GM13977 (cell line): ENCODE measurements at regions not wholly inside any gene's neighbourhood (a gene's known extent, or its start where the extent isn't known, plus 50 kb on each side); places are given as distances from the start of the nearest gene placed in this dataset.

Experiments
- DNase-seq: peaks from one replicate; pipeline ENCODE4 v3.0.0; 2012; ENCODE audit warnings: low spot score
- CTCF ChIP-seq: IDR thresholded peaks from 2 replicates; pipeline ENCODE4 v1.5.1; 2012; ENCODE audit warnings: mild to moderate bottlenecking, control low read depth; ENCODE audit not compliant: insufficient read depth; ENCODE audit errors: extremely low read depth, missing control alignments
- in situ Hi-C: fragments of 300-500 bp; cut with MboI; formaldehyde crosslinking; loops from one replicate; pipeline ENCODE4 v1.12.0; 2022; ENCODE audit warnings: low sequenced_read_pairs, low pct_unique_long_range_greater_than_20kb, mixed read lengths, inconsistent platforms; ENCODE audit not compliant: unreplicated experiment

- in situ Hi-C loops = no loop called here
- DNase-seq = no peak
- no peak for TF ChIP-seq CTCF
Measured at GRCh38 chr3:195015021-195015420, 255.9 kb downstream of the XXYLT1 start.

GRCh38 chr3:195017151-195017550, 253.8 kb downstream of the XXYLT1 start:
- no peak for DNase-seq
- in situ Hi-C loops = no loop called here

More at GRCh38 chr3:195017151-195017550, 253.8 kb downstream of the XXYLT1 start:
- no peak for TF ChIP-seq CTCF
